Upper lobe of right lung (tissue), 1 donor: ENCODE measurements at regions not wholly inside any gene's neighbourhood (a gene's known extent, or its start where the extent isn't known, plus 50 kb on each side); places are given as distances from the start of the nearest gene placed in this dataset.
"Not testable (repeated sequence)": the region's sequence is repeated elsewhere in the genome, so short reads cannot be mapped to it uniquely, and the experiment has no call there.

ENCODE experiments used
- ATAC-seq: fragments of 200-7000 bp; cut with Tn5 transposase; one replicate; pipeline ENCODE4 v1.9.1; 2020; ENCODE audit warnings: mild to moderate bottlenecking, moderate library complexity
- DNase-seq: peaks from one replicate; pipeline ENCODE4 v3.0.0-alpha.2; 2020
- H3K27ac ChIP-seq: fragments of 200-600 bp; one replicate; pipeline ENCODE4 v1.8.0; 2022
- H3K27me3 ChIP-seq: fragments of 200-600 bp; one replicate; pipeline ENCODE4 v1.8.0; 2022; ENCODE audit warnings: mild to moderate bottlenecking
- H3K36me3 ChIP-seq: fragments of 200-600 bp; one replicate; pipeline ENCODE4 v1.8.0; 2022
- H3K4me1 ChIP-seq: fragments of 200-600 bp; one replicate; pipeline ENCODE4 v1.8.0; 2022
- H3K4me3 ChIP-seq: fragments of 200-600 bp; one replicate; pipeline ENCODE4 v1.8.0; 2022; ENCODE audit warnings: mild to moderate bottlenecking
- H3K9me3 ChIP-seq: fragments of 200-600 bp; one replicate; pipeline ENCODE4 v1.8.0; 2022
- CTCF ChIP-seq: fragments of 200-600 bp; IDR thresholded peaks from one replicate; pipeline ENCODE4 v1.8.0; 2022; ENCODE audit warnings: antibody characterized with exemption
- intact Hi-C: fragments of 100-400 bp; cut with DNase I; formaldehyde crosslinking; loops from one replicate; pipeline ENCODE4 v1.11.0; 2022
- donor health status: DM: no; HTN: yes; CAD: no; lungs with severe emphysema.

GRCh38 chr6:115601064-115601463 lies 459.6 kb downstream of the FRK start:
- Histone ChIP-seq H3K27ac (no peak overlapping the region), H3K27me3 (no peaks in the 10 kb centered on the region)
- ATAC-seq: no peak

GRCh38 chr6:115594891-115595290 lies 465.8 kb downstream of the FRK start:
- Histone ChIP-seq H3K4me1 (no peaks in the 10 kb centered on the region), H3K36me3 (no peaks in the 10 kb centered on the region), H3K27me3 (no peaks in the 10 kb centered on the region), H3K4me3 (no peak overlapping the region), H3K9me3 (no peaks in the 10 kb centered on the region), H3K27ac (no peak overlapping the region)
- no peak for DNase-seq
- TF ChIP-seq CTCF: no peak
- no peak for ATAC-seq
- intact Hi-C loops: no loop called here

More at GRCh38 chr6:115601064-115601463, 459.6 kb downstream of the FRK start:
- intact Hi-C loops: no loop called here
- no peak for TF ChIP-seq CTCF
- Histone ChIP-seq H3K36me3 (no peaks in the 10 kb centered on the region), H3K4me1 (no peaks in the 10 kb centered on the region), H3K9me3 (no peaks in the 10 kb centered on the region), H3K4me3 (no peak overlapping the region)
- DNase-seq: no peak

- TF ChIP-seq CTCF: no peak
- no peak overlapping the region for H3K27ac ChIP-seq
- no peaks in the 10 kb centered on the region for H3K9me3 ChIP-seq
- intact Hi-C loops: no loop called here
- DNase-seq (no peak), ATAC-seq (no peak)
- H3K27me3 ChIP-seq: no peaks in the 10 kb centered on the region
- no peak overlapping the region for H3K4me3 ChIP-seq
- H3K4me1 ChIP-seq: no peaks in the 10 kb centered on the region
- no peaks in the 10 kb centered on the region for H3K36me3 ChIP-seq
These were observed 468.7 kb downstream of the FRK start for GRCh38 chr6:115592025-115592424.

- H3K4me3 ChIP-seq, intact Hi-C loops, H3K9me3 ChIP-seq, H3K27ac ChIP-seq, H3K4me1 ChIP-seq, DNase-seq, H3K27me3 ChIP-seq, ATAC-seq, H3K36me3 ChIP-seq: not testable (repeated sequence)
These were observed 471.6 kb downstream of the FRK start for GRCh38 chr6:115589072-115589471.

- Histone ChIP-seq H3K9me3 (no peaks in the 10 kb centered on the region), H3K27ac (no peak overlapping the region), H3K4me1 (no peaks in the 10 kb centered on the region), H3K36me3 (no peaks in the 10 kb centered on the region), H3K27me3 (no peaks in the 10 kb centered on the region), H3K4me3 (no peak overlapping the region)
- no peak for TF ChIP-seq CTCF
- ATAC-seq: no peak
- intact Hi-C loops: no loop called here
- DNase-seq: no peak
These were observed 477.4 kb downstream of the FRK start for GRCh38 chr6:115583290-115583689.

- Histone ChIP-seq H3K27me3 (no peaks in the 10 kb centered on the region), H3K27ac (no peak overlapping the region), H3K36me3 (no peaks in the 10 kb centered on the region), H3K9me3 (no peaks in the 10 kb centered on the region), H3K4me3 (no peak overlapping the region), H3K4me1 (no peaks in the 10 kb centered on the region)
- intact Hi-C loops: no loop called here
- no peak for DNase-seq
- no peak for ATAC-seq
- no peak for TF ChIP-seq CTCF
These were observed 478.3 kb downstream of the FRK start for GRCh38 chr6:115582386-115582785.

GRCh38 chr6:115579565-115579964 lies 481.1 kb downstream of the FRK start:
- DNase-seq, H3K36me3 ChIP-seq, intact Hi-C loops: not testable (repeated sequence)

More at GRCh38 chr6:115579565-115579964, 481.1 kb downstream of the FRK start:
- not testable (repeated sequence) for H3K27ac ChIP-seq, H3K4me3 ChIP-seq, ATAC-seq, H3K27me3 ChIP-seq, H3K4me1 ChIP-seq, H3K9me3 ChIP-seq
